GM19324 (cell line): ENCODE measurements at regions not wholly inside any gene's neighbourhood (a gene's known extent, or its start where the extent isn't known, plus 50 kb on each side); places are given as distances from the start of the nearest gene placed in this dataset.

Experiments
- ATAC-seq: cut with Tn5 transposase; IDR thresholded peaks from one replicate; pipeline ENCODE4 v1.9.1; 2021; ENCODE audit warnings: mild to moderate bottlenecking, moderate library complexity; ENCODE audit not compliant: unreplicated experiment, low FRiP score

DNA sequence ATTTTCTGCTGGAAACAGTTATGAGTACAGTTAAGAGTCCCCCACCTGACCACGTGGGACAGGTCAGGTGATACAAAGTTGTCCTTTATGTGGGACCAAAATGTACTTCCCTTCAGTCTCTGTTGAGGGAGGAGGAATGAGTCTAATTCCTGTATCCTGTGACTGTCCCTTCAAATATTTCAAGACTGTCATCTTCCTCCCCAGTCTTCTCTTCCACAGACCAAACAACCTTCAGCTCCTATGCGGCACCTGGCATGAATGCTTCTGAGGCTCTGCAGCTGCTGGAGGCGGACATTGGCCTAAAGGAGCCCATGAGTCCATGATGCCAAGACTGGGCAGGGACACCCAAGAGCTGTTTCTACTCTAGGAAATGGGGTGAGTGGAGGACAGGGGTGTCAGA is 72.1 kb upstream of the SIM2 start:
- ATAC-seq = no peak

DNA sequence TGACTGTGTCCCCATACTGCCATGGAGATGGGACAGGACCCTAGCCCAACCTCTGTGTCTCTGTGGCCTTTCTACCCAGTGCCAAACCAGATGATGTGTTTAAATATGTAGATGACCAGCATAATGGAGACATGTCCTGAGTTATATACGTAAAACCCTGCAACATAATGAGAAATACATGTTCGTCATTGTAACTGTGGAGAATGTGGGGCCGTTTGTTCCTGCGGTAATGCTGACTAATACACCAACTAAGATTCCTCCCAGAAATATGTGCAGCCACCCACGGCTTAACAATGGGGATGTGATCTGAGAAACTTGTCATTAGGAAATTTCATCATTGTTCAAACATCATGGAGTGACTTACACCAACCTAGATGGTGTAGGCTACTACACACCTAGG is 71.7 kb upstream of the SIM2 start:
- no peak for ATAC-seq

DNA sequence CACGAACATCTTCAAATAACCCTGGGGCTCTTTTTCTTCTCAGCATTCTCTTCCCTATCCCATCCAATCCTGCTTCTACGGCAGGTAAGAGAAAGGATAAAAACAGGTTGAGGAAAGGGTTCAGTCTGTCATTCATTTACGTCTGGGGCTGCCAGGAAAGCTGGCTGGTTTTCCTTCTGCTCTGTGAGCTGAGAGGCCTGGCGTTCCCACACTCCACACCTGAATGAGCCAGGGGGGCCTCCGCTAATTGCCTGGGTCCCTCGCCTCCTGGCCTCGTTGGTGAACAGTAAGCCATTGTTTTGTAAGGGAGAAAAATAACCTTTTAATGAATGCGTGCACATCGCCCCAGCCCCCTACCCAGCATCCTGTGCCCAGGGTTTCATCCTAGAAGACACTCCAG is 70.8 kb upstream of the SIM2 start:
- ATAC-seq = no peak

DNA sequence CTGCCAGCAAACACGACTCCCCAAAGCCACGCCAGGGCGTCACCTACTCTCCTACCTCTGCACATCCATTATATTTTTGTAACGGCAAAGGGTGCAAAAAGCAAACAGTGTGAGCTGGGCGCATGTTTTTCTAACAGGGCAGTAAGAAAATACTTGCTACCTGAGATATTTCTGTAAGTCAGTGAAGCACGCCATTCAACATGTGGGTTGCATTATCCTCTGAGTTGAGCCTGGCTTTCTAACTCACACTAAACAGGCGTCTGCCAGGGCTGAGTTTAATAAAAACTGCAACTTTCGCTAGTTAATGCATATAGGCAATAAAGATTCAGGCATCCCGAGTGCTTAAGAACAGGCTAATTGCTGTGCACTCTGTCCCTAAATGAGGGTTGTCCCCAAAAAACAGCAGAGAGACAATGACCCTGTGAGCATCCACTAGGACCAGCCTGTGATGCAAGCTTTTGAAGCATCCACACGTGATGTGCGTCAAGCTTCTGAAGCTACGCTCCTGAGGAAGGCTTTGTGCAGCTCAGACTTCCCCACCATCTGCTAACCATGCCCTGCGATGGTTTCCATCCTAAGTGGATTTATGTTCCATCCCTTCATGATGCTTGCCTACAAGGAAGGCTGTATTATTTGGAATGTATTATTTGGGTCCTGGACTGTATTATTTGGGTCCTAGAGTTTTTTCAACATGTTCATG is 70.0 kb upstream of the SIM2 start:
- ATAC-seq = no peak

DNA sequence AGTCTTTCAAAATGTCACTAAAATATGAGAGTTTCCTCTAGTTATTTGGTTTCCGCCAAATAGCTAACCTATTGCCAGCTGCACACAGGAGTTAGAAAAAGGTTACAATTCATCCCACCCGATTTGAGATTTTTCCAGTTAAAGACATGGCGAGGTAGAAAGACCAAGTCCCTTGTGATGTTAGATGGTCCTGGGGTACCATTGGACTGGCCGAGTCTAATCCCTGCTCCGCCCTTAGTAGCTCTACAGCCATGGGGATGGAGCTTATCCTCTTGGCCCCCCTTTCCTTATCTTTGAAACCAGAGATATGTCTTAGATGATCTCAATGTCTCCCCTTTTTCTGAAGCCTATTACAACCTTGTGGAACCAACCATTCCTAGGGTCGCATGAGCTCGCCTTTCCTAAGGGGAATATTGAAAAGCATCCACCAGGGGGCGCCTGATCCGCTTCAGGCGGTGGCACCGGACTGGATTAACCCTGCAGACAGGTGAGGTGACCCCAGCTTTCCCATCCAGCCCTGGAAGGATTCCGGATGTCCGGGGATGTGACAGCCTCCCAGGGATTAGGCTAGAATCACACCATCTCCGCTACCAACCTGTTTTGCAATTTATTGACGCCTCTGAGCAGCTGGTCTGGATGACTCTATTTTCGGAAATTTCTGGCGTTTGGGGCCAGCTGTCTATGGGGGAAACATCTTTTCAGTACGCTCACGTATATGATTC is 68.3 kb upstream of the SIM2 start:
- ATAC-seq = no peak

DNA sequence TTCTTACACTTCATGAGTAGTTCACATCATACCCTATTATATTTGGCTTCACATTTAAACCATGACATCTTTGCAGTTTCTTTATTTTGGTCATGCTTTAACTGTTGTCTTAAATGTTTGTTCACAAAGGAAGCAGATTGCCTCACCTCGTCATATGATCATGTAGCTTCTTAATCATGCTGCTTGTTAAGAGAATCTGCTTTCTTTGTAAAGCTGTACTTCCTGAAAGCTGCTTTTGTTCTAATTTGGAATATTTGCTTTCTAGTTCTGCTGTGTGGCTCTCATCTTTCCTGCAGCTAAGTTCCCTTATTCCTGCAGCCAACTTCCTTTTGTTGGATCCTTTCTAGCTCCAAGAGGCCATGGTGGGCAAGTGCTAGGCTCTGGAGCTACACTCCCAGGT is 62.9 kb upstream of the SIM2 start:
- no peak for ATAC-seq

DNA sequence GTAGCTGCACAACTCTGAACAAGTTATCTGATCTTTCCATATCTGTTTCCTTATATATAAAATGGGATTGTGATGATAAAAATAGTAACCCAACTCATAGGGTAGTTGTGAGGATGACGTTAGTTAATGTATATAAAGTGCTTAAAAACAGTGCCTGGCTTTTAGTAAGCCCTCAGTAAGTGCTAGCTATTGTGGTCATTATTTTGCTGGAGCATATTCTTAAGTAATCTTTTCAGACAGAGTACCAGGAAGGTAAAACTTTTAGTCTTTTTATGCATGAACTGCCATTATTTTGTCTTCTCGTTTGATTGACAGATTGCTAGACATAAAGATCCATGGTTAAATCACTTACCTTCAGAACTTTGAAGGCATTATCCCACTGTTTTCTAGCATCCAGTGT is 62.5 kb upstream of the SIM2 start:
- ATAC-seq = no peak

DNA sequence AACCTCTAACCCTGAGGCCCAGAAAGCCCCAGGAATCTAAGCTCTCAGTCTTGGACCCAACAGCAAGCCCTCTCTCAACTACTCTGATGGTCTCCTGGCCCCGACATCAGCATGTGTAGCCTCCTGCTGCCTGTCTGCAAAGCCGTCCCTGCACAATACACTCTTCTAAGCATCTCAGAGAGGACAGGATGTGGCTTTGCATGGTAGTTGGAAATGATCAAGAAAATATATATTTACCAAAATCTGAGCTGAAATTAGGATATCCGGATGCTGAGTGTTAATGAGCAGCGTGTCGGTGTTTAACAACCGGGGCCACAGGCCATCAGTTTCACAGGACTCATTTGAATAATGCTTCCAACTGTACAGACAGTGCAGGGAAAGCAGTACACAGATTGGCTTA is 59.1 kb upstream of the SIM2 start:
- ATAC-seq = no peak

DNA sequence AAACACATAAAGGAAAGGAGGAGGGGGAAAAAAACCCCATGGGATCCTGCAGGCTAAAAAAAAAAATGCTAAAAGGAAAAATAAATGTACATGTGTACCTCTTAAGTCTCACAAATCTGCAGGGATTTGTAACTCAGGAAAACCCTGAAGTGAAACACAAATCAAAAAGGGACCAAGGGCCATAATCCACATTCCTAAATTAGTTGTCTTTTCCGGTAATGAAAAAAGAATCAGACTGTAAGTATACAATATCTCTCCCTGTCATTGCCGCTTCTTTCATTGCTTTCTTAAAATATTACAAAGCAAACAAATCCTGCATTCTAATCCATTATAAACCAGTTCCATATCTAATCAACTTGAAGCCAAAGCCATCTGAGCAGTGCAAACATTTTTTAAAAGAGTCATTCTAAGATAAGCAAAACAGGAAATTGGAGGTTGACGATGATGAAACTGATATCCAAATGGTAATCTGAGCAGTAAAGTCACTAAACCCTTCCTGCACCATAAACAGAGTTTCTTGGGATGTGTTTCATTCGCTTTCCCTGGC is 58.7 kb upstream of the SIM2 start:
- no peak for ATAC-seq

DNA sequence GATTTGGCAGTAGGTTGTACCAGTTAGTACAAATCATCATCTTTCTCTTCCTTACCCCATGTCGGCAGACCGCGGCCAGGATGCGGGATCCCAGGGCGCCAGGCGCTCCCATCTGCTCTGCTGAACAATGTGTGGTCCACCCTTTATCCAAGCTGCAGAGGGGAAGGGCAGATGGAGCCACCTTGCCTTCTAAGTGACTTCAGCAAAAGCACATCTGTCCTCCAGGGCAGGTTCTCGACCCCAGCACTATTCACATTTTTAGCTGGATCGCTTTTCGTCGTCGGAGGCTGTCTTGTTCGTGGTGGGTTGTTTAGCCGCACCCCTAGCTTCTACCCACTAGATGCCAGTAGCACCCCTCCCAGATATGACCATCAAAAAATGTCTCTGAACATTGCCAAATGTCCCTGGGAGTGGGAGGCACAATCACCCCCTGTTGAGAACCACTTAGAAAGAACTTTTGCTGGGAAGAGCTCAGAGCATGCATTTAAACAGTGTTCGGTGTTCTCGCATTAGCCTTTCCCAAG is 58.1 kb upstream of the SIM2 start:
- no peak for ATAC-seq

DNA sequence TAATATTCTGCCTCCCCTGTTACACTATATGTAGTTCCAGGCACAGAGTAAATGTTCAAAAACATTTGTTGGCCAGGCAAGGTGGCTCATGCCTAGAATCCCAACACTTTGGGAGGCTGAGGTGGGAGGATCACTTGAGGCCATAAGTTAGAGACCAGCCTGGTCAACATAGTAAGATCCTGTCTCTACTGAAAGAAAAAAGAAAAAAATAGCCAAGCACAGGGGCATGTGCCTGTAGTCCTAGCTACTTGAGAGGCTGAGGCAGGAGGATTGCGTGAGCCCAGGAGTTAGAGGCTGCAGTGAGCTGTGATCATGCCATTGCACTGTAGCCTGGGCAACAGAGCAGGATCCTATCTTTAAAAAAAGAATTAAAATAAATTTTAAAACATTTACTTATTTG is 57.6 kb upstream of the SIM2 start:
- no peak for ATAC-seq

DNA sequence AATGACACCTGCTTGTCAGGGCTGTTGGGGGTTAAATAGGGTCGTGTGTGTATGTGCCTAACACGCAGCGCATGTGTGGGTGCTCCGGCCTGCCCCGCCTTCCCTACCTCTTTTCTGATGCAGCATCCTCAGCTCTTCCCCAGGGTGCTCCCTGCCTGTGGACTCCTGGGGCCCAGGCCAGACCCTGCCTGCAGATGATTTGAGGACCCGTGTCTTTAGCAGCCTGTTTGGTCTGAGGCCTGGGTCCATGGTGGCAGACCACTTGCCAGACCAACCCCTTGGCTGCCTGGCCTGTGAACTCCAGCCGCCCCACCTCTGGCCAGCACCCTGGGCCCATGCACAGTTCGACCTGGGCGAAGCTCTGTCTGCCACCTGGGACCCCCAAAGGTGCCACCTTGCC is 57.0 kb upstream of the SIM2 start:
- ATAC-seq = no peak

DNA sequence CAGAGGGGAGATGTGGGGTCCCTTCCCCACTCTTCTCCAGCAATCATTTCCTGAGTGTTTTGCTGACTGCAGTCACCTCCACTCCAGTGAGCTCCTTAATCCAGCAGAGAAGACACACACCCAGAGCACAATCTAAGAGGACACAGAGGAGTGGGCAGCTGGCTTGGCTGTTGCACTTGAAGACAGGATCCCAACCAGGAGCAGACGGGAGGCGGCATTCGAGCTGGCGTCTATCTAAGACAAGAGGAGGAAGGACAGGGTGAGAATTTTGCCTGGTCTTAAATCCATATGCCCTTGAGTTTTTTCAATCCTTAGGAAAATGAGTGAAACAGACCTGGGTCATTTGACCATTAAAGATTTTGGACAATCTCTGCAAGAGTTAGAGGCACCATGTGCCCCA is 56.1 kb upstream of the SIM2 start:
- ATAC-seq = no peak

DNA sequence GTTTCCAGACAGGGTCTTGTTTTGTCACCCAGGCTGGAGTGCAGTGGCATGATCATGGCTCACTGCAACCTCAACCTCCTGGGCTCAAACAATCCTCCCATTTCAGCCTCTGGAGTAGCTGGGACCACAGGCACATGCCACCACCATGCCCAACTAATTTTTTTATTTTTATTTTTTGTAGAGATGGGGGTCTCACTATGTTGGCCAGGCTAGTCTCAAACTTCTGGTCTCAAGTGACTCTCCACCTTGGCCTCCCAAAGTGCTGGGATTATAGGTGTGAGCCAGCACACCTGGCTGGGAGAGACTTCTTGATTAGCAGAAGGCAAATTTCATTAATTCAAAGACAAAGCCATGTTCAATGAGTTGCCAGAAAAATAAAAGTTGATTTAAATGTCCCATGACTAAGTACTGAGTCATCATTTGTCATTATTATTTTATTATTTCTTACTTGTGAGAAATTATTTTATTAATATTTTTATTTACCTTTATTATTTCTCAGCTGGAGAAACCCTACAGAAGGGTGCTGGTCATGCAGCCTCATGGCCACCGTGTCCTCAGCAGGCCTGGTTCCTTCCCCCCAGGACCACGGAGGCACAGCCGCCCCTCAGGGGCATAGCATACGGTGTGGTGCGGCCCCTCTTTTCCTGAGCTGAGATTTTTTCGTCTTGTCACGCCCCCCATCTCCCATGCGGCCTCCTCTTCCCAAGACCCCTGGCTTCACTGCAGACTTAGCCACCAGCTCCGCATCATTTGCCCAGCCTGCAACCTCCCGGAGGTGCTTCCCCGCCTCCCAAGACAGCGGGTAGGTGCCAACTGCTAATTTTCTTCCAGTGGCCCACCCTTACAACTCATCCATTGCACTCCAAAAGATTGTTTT is 55.3 kb upstream of the SIM2 start:
- no peak for ATAC-seq

DNA sequence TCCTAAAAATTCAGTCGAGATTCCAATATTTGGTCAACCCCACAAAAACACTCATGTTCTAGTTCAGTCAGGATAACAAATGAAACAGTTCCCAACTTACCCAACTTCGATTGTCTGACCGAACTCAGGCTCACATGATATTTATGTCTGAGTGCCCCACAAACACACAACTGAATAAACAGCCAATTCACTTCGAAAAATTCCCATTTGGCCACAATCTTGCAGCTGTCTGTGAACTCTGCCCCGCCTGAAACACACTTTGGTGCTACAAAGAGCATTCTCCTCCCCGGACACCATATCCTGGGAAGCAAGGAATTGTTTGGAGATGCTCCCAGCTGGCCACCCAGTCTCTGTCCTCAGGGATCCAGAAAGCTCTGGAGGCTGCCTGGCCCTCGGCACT is 52.9 kb upstream of the SIM2 start:
- ATAC-seq = no peak

DNA sequence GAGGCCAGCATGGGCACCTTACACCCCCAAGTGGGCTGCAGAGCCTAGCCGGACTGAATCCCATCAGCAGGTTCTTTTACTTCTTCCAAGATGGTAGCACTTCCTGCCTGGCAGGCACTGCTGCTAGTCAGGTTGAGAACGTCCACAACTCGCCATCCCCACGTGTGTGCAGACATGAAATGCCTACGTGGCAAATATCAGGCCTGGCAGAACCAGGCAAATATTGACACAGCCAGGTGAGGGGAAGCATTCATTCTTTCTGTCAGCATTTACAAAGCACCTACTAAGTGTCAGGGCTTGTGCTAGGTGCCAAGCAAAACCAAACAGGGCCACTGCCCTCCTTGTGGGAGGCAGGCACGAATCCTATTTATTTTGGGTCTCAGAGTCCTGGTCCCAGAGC is 52.3 kb upstream of the SIM2 start:
- ATAC-seq = no peak

DNA sequence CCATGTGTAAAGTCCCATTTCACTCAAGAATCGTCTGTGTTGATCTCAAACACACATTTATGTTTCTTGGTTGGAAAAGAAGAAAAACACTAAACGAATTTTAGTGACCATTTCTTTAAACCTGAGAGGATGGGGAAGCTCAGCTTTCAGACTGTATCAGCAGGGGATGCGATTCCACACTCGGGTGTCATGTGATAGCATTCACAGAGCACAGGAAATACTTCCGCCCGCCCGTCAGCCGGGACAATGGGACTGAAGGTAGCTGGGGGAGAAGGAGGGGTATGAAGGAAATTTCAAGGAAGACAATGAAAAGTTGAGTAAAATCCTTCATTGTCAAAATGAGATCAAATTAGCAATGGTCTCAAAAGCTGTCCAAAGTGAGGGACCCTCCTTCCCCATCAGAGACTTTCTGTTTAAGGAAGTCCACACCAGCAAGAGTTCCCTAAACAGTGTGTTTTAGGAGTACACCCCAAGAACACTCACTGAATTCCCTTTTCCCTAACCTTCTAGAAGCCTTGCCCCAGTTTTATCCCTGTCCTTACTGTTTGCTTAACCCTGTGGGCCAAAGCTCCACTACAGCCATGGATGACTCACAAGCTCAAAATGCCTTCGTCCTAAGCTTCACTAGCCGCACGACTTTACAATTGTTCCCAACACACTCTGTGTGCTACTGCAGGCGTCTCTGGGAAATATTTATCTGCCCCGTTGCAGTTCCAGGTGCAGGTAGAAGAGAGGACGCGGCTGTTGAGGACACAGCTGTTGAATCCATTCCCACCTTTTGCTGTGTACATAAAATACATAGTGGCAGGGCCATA is 51.4 kb upstream of the SIM2 start:
- no peak for ATAC-seq
